T-helper 1 cell treated with Interleukin-12 subunit alpha and Interleukin-12 subunit beta and Interleukin-4 antibody, amounts not matched to agents 30 μg/mL and 1 μg/mL, for 36 hours (primary cell): ENCODE measurements at regions not wholly inside any gene's neighbourhood (a gene's known extent, or its start where the extent isn't known, plus 50 kb on each side); places are given as distances from the start of the nearest gene placed in this dataset.

Experiments used
- H3K27ac Mint-ChIP-seq: one replicate; pipeline ENCODE4 v1.8.0; 2021; ENCODE audit warnings: mild to moderate bottlenecking, mixed read lengths
- H3K27me3 Mint-ChIP-seq: one replicate; pipeline ENCODE4 v1.8.0; 2021; ENCODE audit warnings: low read depth, mixed read lengths
- H3K36me3 Mint-ChIP-seq: one replicate; pipeline ENCODE4 v1.8.0; 2021; ENCODE audit warnings: low read depth, mixed read lengths
- H3K4me1 Mint-ChIP-seq: one replicate; pipeline ENCODE4 v1.8.0; 2021; ENCODE audit warnings: low read depth, mixed read lengths
- H3K4me3 Mint-ChIP-seq: one replicate; pipeline ENCODE4 v1.8.0; 2021; ENCODE audit warnings: mild to moderate bottlenecking, moderate library complexity, mixed read lengths
- H3K9me3 Mint-ChIP-seq: one replicate; pipeline ENCODE4 v1.8.0; 2021; ENCODE audit warnings: mixed read lengths

- H3K4me3 Mint-ChIP-seq = no peak overlapping the region
- no peaks in the 10 kb centered on the region for H3K9me3 Mint-ChIP-seq
- no peaks in the 10 kb centered on the region for H3K36me3 Mint-ChIP-seq
- no peaks in the 10 kb centered on the region for H3K4me1 Mint-ChIP-seq
- H3K27me3 Mint-ChIP-seq = no peaks in the 10 kb centered on the region
- no peak overlapping the region for H3K27ac Mint-ChIP-seq
These were observed 214.2 kb upstream of the BMPER start for GRCh38 chr7:33691180-33691579.

- Mint-ChIP-seq H3K4me1 (no peaks in the 10 kb centered on the region), H3K4me3 (no peak overlapping the region), H3K36me3 (no peaks in the 10 kb centered on the region), H3K9me3 (peaks cover 3% of the 10 kb centered on the region), H3K27me3 (no peaks in the 10 kb centered on the region), H3K27ac (no peak overlapping the region)
These were observed 212.4 kb upstream of the BMPER start for GRCh38 chr7:33692956-33693355.

- no peak overlapping the region for H3K4me3 Mint-ChIP-seq
- H3K27ac Mint-ChIP-seq = no peak overlapping the region
- no peaks in the 10 kb centered on the region for H3K36me3 Mint-ChIP-seq
- no peaks in the 10 kb centered on the region for H3K4me1 Mint-ChIP-seq
- peaks cover 13% of the 10 kb centered on the region for H3K9me3 Mint-ChIP-seq
- H3K27me3 Mint-ChIP-seq = no peaks in the 10 kb centered on the region
These were observed 211.3 kb upstream of the BMPER start for GRCh38 chr7:33694006-33694405.

GRCh38 chr7:33697616-33698015 lies 207.7 kb upstream of the BMPER start:
- no peaks in the 10 kb centered on the region for H3K27me3 Mint-ChIP-seq
- no peak overlapping the region for H3K4me3 Mint-ChIP-seq
- peaks cover 43% of the 10 kb centered on the region for H3K9me3 Mint-ChIP-seq
- no peaks in the 10 kb centered on the region for H3K4me1 Mint-ChIP-seq
- no peak overlapping the region for H3K27ac Mint-ChIP-seq
- no peaks in the 10 kb centered on the region for H3K36me3 Mint-ChIP-seq

GRCh38 chr7:33698041-33698440 lies 207.3 kb upstream of the BMPER start:
- Mint-ChIP-seq H3K4me1 (no peaks in the 10 kb centered on the region), H3K9me3 (peaks cover 47% of the 10 kb centered on the region), H3K36me3 (no peaks in the 10 kb centered on the region), H3K27ac (no peak overlapping the region), H3K27me3 (no peaks in the 10 kb centered on the region), H3K4me3 (no peak overlapping the region)

GRCh38 chr7:33698692-33699128 lies 206.6 kb upstream of the BMPER start:
- no peaks in the 10 kb centered on the region for H3K4me1 Mint-ChIP-seq
- no peaks in the 10 kb centered on the region for H3K27me3 Mint-ChIP-seq
- peaks cover 51% of the 10 kb centered on the region for H3K9me3 Mint-ChIP-seq
- H3K36me3 Mint-ChIP-seq = no peaks in the 10 kb centered on the region
- no peak overlapping the region for H3K27ac Mint-ChIP-seq
- H3K4me3 Mint-ChIP-seq = no peak overlapping the region

- H3K27ac Mint-ChIP-seq = no peak overlapping the region
- no peak overlapping the region for H3K4me3 Mint-ChIP-seq
- no peaks in the 10 kb centered on the region for H3K4me1 Mint-ChIP-seq
- no peaks in the 10 kb centered on the region for H3K27me3 Mint-ChIP-seq
- no peaks in the 10 kb centered on the region for H3K36me3 Mint-ChIP-seq
- H3K9me3 Mint-ChIP-seq = peaks cover 51% of the 10 kb centered on the region
These were observed 205.1 kb upstream of the BMPER start for GRCh38 chr7:33700001-33700899.

GRCh38 chr7:33701189-33701740 lies 204.1 kb upstream of the BMPER start:
- Mint-ChIP-seq H3K4me3 (no peak overlapping the region), H3K4me1 (no peaks in the 10 kb centered on the region), H3K9me3 (peaks cover 51% of the 10 kb centered on the region), H3K36me3 (no peaks in the 10 kb centered on the region), H3K27me3 (no peaks in the 10 kb centered on the region), H3K27ac (no peak overlapping the region)

- Mint-ChIP-seq H3K27ac (no peak overlapping the region), H3K4me3 (no peak overlapping the region), H3K4me1 (no peaks in the 10 kb centered on the region), H3K9me3 (peaks cover 47% of the 10 kb centered on the region), H3K36me3 (no peaks in the 10 kb centered on the region), H3K27me3 (no peaks in the 10 kb centered on the region)
These were observed 203.4 kb upstream of the BMPER start for GRCh38 chr7:33701927-33702326.

- Mint-ChIP-seq H3K4me1 (no peaks in the 10 kb centered on the region), H3K4me3 (no peak overlapping the region), H3K27me3 (no peaks in the 10 kb centered on the region), H3K27ac (no peak overlapping the region), H3K36me3 (no peaks in the 10 kb centered on the region), H3K9me3 (peaks cover 47% of the 10 kb centered on the region)
These were observed 202.8 kb upstream of the BMPER start for GRCh38 chr7:33702514-33703054.

- no peaks in the 10 kb centered on the region for H3K36me3 Mint-ChIP-seq
- no peak overlapping the region for H3K4me3 Mint-ChIP-seq
- no peaks in the 10 kb centered on the region for H3K27me3 Mint-ChIP-seq
- peaks cover 27% of the 10 kb centered on the region for H3K9me3 Mint-ChIP-seq
- no peak overlapping the region for H3K27ac Mint-ChIP-seq
- H3K4me1 Mint-ChIP-seq = no peaks in the 10 kb centered on the region
These were observed 200.0 kb upstream of the BMPER start for GRCh38 chr7:33705333-33705833.

- H3K4me3 Mint-ChIP-seq = no peak overlapping the region
- peaks cover 19% of the 10 kb centered on the region for H3K9me3 Mint-ChIP-seq
- no peaks in the 10 kb centered on the region for H3K27me3 Mint-ChIP-seq
- no peaks in the 10 kb centered on the region for H3K36me3 Mint-ChIP-seq
- H3K4me1 Mint-ChIP-seq = no peaks in the 10 kb centered on the region
- no peak overlapping the region for H3K27ac Mint-ChIP-seq
These were observed 199.2 kb upstream of the BMPER start for GRCh38 chr7:33706186-33706585.

GRCh38 chr7:33706771-33707200 lies 198.6 kb upstream of the BMPER start:
- peaks cover 17% of the 10 kb centered on the region for H3K9me3 Mint-ChIP-seq
- no peak overlapping the region for H3K4me3 Mint-ChIP-seq
- H3K36me3 Mint-ChIP-seq = no peaks in the 10 kb centered on the region
- H3K27ac Mint-ChIP-seq = no peak overlapping the region
- H3K27me3 Mint-ChIP-seq = no peaks in the 10 kb centered on the region
- H3K4me1 Mint-ChIP-seq = no peaks in the 10 kb centered on the region

GRCh38 chr7:33707427-33707826 lies 197.9 kb upstream of the BMPER start:
- H3K4me3 Mint-ChIP-seq = no peak overlapping the region
- no peak overlapping the region for H3K27ac Mint-ChIP-seq
- peaks cover 10% of the 10 kb centered on the region for H3K9me3 Mint-ChIP-seq
- no peaks in the 10 kb centered on the region for H3K4me1 Mint-ChIP-seq
- no peaks in the 10 kb centered on the region for H3K36me3 Mint-ChIP-seq
- no peaks in the 10 kb centered on the region for H3K27me3 Mint-ChIP-seq

GRCh38 chr7:33710608-33711007 lies 194.7 kb upstream of the BMPER start:
- no peaks in the 10 kb centered on the region for H3K4me1 Mint-ChIP-seq
- H3K9me3 Mint-ChIP-seq = no peaks in the 10 kb centered on the region
- no peaks in the 10 kb centered on the region for H3K36me3 Mint-ChIP-seq
- H3K27me3 Mint-ChIP-seq = peaks cover 4% of the 10 kb centered on the region
- no peak overlapping the region for H3K27ac Mint-ChIP-seq
- no peak overlapping the region for H3K4me3 Mint-ChIP-seq
